ENCODE measurements at regions not wholly inside any gene's neighbourhood (a gene's known extent, or its start where the extent isn't known, plus 50 kb on each side); places are given as distances from the start of the nearest gene placed in this dataset.

DNA sequence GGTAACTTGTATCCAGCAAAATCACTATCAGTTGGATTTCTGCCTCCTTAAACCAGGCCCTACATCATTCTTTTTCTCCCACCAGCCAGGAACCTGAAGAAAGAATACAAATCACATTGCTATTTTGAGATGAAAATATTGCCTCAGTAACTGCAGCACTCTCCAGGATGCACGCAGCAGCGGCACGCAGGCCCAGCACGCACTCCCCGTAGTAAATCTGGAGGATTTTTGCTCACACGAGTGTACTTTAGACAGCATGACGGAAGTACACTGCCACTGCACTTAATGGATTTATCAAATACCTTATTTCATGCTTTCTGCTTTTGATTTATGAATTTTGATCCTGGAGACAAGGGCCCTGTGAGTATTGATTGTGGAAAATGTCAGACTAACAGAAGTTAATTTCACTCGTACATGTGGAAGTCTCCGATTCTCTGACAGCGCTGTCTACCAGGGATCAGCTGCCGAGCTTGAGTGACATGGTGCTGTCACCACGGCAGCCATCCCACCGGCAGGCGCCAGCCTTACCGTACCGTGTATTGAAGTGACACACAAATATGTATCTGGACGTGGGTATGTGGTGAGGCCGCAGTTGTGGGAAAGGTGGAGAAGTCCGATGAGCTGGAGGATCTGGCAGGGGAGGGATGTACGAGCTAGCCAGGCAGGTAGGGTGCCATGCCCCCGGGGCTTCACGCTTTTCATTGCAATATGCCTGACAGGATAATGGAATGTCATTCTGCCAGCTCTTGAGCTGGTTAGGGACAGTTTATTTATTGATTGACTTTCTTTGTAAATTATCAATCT is 863.7 kb downstream of the GALR1 start:
- no peak for DNase-seq (ENCODE audit: low read depth)

DNA sequence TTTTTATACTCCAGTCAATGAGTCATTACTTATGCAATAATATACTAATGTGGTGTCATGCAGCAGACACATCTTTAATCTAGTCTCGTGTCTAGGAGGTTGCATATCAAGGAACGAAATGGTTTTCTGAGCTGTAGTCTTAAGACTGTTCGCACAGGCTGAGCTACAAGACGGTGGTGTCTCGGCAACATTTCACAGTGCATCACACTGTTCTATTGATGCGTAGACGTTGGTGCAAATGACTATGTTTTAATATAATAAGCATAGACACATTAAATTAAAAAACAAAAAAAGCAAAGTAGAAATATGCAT is 864.2 kb downstream of the GALR1 start:
- DNase-seq (ENCODE audit: low read depth) = no peak

DNA sequence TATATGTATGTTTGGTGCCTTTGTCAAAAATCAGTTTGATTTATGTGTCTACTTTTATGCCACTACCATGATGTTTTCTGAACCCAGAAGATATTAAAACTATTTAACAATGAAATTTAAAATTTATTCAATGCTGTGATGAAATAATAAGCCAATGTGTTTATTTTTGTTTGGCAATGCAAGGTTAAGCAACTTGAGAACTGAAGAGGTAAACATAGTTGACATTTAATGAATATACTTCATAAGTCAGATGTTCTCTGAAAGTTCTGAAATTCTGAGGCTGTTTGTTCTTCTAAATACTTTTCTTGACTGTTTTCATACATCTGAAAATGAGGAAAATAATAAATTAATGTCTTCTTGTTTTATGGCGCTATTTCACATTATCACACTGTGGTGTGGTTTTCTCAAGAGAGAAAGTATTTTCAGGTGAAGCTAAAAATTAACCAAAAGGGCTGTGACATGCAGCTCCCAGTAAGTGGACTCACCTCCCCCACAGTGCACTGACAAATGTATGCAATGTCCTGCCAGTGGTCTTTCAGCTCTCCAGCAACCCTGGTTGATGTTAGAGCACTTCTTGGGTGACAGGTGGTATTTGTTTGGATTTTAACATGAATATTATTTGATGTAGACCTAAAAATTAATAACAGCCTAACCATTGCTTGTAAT is 863.6 kb upstream of the SALL3 start:
- DNase-seq (ENCODE audit: low read depth) = no peak

- no peak for DNase-seq (ENCODE audit: low read depth)
Observed at GRCh38 chr18:78123144-78123909, 856.3 kb upstream of the SALL3 start.

DNA sequence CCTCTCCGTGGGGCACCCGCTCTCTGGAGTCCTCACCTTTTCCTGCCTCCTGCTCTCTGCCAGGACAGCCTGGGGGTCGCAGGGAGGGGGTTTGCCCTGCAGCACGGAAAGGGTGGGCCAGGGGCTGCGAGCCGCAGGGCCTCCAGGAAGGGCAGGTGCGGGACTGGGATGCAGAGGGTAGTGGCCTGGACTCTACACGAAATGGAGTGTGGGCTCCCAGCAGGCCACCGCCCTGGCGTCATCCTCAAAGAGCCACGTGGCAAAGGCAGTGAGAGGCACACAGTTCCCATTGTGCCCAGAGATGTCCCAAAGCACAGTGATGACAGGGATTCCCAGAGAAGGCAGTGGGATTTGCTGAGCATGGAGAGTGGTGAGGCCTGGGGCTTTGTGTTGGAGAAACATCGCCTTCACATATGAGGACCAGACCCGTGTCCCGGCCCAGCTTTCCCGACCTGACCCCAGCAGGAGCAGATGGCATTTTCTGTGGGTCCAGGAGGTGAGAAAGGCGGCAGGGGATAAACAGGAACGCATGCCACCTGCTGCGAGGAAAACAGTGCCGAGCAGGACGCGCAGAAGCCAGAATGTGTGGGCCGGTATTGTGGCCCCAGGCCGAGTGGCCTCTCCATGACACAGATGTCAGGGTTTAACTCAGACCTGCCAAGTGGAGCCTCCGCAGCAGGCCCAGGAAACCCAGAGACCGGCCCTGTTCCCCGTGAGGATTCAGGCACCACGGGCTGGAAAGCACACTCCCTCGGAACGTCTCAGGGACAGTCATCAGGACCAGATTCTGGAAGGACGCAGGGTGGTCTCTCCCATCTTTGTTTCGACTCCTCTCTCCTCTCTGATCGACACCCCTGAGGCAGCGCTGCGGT is 855.5 kb upstream of the SALL3 start:
- DNase-seq (ENCODE audit: low read depth) = no peak

- no peak for DNase-seq (ENCODE audit: low read depth)
Observed at GRCh38 chr18:78125206-78125896, 854.3 kb upstream of the SALL3 start.

DNA sequence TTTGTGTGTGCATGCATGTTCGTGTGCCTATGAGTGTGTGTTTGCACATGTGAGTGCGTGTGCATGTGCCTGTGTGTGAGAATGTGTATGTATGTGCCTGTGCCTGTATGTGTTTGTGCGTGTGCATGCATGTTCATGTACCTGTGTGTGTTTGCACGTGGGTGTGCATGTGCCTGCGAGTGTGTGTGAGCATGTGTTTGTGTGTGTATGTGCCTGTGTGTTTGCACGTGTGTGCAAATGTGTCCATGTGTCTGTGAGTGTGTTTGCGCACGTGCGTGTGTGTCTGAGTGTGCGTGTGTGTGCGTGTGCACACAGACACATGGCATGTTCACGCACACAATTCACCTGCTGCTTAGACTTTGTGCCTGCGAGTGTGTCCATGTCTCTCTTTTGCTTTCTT is 853.5 kb upstream of the SALL3 start:
- DNase-seq (ENCODE audit: low read depth) = no peak

GRCh38 chr18:78126536-78126935 is 853.1 kb upstream of the SALL3 start:
- DNase-seq (ENCODE audit: low read depth) = no peak

DNA sequence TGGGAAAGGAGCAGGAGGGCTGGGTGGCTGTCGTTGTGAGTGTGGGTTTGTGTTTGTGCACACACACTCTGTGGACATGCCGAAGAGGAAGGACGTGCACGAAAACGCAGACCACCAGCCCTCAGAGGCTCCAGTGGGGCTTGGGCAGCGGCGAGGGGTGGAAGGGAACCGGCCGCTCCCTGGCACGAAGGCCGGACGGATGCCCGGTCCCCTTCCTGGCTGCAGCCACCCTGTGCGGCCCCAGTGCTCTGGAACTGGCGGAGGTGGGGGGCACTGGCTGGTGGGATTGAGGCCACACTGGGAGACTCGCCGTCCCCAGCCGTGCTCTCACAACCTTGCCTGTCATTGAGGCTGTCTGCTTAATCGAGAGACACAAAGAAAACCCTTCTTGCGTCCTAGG is 852.6 kb upstream of the SALL3 start:
- no peak for DNase-seq (ENCODE audit: low read depth)

GRCh38 chr18:78128004-78128403 is 851.6 kb upstream of the SALL3 start:
- no peak for DNase-seq (ENCODE audit: low read depth)

- no peak for DNase-seq (ENCODE audit: low read depth)
Observed at GRCh38 chr18:78129260-78129659, 850.4 kb upstream of the SALL3 start.

- DNase-seq (ENCODE audit: low read depth) = no peak
Observed at GRCh38 chr18:78130232-78131195, 849.1 kb upstream of the SALL3 start.

GRCh38 chr18:78133729-78134128 is 845.9 kb upstream of the SALL3 start:
- no peak for DNase-seq (ENCODE audit: low read depth)

DNA sequence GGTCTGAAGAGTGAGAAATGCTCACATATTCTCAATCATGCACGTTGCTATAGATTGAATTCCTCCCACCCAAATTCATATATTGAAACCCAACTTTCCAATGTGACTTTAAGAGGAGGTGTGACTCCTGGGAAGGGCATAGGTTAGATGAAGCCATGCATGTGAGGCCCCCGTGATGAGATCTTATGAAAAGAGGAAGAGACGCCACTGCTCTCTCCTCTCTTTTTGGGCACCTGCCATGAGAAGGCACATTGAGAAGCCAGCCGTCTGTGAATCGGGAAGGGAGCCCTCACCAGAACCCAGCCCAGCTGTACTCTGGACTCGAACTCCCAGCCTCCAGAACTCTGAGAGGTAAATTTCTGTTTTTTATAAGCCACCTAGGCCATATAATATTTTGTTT is 842.6 kb upstream of the SALL3 start:
- DNase-seq (ENCODE audit: low read depth) = no peak

DNA sequence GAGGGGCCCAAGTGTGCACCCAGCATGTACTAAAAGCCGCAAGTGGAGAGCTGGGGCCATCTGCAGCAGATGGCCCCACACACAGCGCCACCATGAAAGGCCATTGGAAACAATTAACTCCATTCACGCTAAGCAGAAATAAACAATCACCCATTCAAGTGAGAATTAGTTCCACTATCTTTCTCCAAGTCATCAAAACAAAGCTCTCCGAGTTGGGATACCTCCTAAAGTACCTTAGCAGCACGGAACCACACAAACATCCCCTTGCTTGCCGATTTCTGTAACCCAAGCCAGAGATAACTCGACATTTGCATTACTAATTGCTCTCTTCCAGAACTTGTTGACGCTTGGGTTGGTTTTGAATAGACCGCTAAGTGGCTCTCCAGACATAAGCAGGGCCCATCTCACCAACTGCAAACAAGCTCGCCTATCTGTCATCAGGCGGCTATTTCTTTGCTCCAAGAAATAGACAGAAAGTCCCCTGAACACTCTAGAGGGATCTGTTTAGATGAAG is 840.6 kb upstream of the SALL3 start:
- no peak for DNase-seq (ENCODE audit: low read depth)

- DNase-seq (ENCODE audit: low read depth) = no peak
Observed at GRCh38 chr18:78140294-78140693, 839.3 kb upstream of the SALL3 start.

DNA sequence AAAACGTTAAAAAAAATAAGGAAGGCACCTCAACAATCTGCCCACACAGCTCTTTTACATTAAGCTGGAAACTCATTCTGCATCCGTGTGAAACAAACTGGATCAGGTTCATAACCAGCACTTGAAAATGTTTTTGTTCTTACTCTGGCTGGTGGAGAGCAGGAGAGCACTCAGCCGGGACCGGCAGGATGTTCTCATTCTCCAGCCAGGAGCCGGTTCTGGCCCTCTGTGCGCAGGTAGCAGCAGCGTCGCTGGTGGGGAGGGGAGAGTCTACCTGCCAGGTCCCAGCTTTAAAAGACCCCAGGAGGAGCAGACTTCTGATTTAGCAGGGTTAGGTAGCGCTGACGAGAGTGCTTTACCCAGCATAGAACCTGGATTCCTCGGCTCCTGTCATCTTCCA is 834.9 kb upstream of the SALL3 start:
- no peak for DNase-seq (ENCODE audit: low read depth)

DNA sequence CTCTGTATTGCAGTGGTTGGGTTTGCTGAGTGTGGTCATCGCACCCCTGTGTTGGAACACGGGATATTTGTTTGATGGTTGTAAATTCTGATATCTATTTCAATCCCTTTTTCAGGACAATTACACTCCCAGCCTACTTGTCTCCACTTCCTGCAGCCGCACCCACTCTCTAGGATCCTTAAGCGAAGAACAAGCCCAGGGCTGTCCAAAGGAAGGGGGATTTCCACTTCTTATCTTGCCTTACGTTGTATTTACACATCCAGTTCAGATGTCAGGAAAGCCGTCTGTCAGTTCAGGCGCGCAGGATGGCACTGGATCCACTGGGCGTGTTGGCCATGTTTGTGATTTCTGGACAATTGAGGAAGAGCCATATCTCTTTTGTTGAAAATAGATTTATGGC is 834.5 kb upstream of the SALL3 start:
- no peak for DNase-seq (ENCODE audit: low read depth)

- no peak for DNase-seq (ENCODE audit: low read depth)
Observed at GRCh38 chr18:78146136-78147085, 833.2 kb upstream of the SALL3 start.

Data from Daoy (cell line).